ENCODE measurements at regions not wholly inside any gene's neighbourhood (a gene's known extent, or its start where the extent isn't known, plus 50 kb on each side); places are given as distances from the start of the nearest gene placed in this dataset.
A peak's percentile ranks its signal among the peaks of the same experiment; 100 is the strongest.
"Not testable (repeated sequence)": the region's sequence is repeated elsewhere in the genome, so short reads cannot be mapped to it uniquely, and the experiment has no call there.

DNA sequence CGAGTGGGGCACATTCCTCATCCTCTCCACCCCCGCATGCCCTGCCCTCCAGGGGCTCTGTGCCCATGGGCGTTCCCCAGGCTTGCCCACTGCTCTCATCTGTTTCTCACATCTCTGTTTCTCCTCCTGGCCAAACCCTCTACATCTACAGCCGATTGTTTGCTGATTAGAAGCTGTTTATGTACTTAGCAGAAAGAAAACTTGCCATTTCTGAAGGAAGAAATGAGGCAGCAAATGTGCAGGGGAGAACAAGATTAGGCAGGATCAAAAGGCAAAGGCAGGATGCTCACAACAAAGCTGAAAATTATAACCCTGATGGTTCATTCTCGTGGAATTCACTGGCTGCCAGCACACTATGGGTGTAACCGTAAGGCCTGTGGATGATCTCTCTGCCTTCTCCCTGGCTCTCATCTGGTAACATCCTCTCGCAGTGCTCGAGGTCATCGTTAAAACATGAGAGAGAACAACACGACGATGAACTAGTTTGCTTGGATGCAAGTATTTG, 111.6 kb upstream of the KLF14 start:
- no peak for DNase-seq (ENCODE audit: low read depth, low spot score)

DNA sequence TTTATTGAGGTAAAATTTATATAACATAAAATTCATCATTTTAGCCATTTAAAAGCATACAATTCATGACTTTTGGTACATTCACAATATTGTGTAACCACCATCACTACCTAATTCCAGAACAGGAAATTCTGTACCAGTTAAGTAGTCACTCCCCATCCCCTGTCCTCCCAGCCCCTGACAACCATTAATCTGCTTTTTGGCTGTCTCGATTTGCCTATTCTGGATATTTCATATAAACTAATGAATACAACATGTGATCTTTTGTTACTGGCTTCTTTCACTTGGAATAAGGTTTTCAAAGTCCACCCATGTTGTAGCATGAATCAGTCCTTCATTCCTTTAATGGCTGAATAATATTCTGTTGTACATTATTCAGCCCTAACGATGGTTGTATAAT, 115.6 kb upstream of the KLF14 start:
- DNase-seq (ENCODE audit: low read depth, low spot score) = no peak

DNA sequence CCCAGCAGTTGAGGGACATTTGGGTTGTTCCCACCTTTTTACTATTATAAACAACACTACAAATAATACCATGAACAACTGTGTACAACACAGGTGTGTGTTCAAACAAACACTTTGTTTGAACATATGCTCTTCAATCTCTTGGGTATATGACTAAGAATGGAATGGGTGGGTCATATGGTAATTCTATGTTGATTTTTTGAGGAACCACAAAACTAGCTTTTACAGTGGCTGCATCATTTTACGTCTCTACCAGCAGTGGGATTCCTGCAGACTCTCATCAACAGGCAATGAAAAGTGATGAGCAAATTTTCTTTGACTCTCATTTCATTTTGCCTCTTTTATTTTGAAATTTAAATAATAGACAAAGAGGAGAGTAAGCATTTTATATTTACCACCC, 116.9 kb upstream of the KLF14 start:
- DNase-seq (ENCODE audit: low read depth, low spot score) = no peak

DNA sequence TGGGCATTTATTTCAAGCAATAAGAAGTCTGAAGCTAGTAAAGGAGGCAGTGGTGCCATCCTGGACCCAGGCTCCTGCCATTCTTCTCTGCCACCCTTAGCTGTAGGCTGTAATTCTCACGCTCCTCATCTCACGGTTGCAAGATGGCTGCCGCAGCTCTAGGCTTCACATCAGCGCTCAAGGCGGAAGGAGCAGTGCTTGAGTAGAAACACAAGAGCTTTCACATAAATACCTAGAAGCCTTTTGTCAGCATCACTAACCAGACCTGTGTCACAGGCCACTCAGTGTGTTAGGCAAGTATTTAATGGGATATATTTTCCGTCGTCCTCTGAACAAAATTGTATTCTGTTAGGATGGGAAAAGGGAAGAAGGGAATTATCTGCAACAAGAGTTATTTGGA, 118.9 kb upstream of the KLF14 start:
- no peak for DNase-seq (ENCODE audit: low read depth, low spot score)

DNA sequence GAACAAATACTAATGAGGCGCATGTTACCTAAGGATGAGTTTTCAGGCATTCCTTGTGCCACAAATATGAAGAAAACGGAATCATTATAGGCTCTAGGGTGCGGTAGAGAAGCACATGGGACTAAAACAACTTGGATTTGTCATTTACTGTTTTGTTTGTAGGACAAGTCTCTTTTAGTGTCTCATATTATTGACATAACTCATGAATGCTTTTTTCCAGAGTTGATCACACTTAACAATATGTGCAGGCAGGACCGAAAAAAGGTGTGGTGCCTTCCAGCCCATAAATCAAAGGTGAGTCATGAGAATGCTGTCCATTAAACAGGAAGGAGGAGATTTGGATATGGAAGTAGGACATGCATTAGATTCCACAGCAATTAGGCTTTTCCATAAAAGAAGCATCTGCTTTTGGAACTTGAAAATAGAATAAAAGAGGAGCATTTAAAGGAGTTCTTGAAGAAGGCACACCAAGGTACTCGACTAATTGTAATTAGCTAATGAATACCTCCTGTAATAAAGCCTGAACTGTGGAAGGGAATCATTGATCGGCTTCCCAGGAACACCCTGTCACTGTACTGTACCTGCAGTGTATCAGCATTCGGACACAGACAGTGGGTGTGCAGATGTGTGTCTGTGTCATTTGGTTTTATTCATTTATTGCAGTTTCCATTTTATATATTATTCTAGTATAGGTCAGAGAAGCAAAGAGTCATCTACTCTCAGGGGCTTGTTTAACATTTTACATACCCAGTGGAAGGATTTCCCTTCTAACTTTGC, 119.7 kb upstream of the KLF14 start:
- no peak for DNase-seq (ENCODE audit: low read depth, low spot score)

DNA sequence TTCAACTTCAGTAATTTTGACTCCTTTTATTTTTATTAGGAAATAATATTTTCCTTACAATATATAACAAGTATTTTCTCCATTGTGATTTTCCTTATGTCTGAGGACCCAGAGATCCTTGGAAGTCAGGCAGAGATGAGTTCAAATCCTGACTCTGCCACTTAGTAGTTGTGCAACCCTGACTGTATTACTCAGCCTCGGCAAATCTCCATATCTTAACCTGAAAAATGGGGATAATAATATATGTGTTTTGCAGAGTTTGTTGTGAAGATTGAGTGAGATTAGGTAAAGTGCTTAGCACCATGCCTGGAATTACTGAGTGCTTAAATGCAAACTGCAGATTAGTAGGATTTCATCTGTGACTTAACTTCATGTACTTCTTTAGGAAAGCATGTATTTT, 120.5 kb upstream of the KLF14 start:
- DNase-seq (ENCODE audit: low read depth, low spot score) = no peak

DNA sequence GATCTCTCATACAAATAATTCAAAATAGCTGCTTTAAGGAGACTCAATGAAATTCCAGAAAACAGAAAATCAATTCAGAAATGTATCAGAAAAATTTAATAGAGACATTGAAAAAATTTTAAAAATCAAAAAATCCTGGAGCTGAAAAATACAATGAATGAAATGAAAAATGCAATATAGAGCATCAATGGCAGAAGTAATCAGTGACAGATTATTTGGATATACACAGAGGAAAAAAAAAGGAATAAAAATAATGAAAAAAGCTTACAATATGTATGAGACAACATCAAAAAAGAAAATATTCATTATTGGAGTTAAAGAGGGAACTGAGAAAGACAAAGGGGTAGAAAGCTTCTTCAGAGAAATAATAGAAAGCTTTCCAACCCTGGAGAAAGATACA, 122.9 kb upstream of the KLF14 start:
- DNase-seq (ENCODE audit: low read depth, low spot score) = no peak

DNA sequence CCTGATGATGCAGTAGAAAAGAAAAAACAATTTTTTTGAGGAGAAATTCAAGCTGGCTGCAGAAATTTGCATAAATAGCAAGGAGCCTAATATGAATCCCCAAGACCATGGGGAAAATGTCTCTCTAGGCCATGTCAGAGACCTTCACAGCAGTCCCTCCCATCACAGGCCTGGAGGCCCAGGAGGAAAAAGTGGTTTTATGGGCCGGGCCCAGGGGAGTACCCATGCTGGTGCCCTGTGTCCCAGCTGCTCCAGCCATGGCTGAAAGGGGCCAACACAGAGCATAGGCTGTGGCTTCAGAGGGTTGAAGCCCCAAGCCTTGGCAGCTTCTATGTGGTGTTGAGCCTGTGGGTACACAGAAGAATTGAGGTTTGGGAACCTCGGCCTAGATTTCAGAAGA, 126.8 kb upstream of the KLF14 start:
- DNase-seq (ENCODE audit: low read depth, low spot score) = not testable (repeated sequence)

DNA sequence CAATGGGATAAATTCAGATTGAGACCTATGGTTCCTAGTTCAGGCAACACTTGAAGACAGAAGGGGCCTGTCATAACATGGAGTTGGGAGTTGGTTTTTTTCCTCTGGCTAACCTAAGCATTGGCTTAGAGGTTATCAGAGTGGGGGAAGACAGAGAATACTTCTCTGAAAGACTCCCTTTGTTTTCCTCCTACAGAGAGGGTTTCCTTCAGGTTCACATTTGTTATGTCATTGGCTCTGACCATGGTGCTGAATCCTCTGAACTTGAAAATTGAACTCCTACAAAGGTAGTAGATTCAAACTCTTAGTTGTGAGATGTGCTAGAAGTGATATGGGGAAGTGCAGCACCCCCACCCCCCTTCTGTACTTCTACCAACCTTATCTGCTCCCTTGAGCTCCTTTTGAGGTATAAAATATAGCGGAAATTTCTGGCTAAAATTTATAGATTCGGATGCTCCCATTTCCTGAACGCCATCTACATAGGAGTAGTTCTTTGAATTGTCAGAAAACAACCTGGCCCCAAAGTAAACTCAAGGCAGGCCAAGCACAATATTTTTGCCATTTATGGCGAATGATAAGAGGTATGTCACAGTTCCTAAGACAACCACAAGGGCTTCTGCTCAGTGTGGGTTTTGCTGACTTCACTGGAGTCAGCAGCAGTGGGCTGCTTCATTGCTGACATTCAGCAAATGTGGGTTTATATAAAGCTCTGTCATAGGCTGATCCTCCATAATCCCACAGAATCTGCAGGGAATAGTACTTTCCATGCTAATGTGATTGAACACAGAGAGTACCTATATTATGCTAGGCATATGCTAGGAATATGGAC, 131.6 kb upstream of the KLF14 start:
- DNase-seq (ENCODE audit: low read depth, low spot score) = peak; percentile 30

DNA sequence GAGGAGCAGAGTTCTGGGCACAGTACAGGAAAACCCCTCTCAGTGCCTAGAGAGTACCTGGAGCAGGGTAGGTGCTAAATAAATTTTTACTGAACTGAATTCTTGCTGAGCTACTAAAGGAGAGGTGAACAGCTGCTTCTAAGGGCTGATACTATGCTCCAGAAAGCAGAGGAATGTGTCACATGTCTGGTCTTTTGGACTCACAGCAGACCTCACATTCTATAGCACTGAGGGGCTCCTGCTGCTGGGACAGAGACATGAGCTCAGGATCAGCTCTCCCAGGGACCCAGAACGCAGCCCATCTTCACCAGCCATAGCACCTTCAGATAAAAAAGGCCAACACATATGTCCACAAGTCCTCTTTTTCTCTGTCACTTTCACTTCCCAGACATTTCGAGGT, 133.0 kb upstream of the KLF14 start:
- no peak for DNase-seq (ENCODE audit: low read depth, low spot score)

DNA sequence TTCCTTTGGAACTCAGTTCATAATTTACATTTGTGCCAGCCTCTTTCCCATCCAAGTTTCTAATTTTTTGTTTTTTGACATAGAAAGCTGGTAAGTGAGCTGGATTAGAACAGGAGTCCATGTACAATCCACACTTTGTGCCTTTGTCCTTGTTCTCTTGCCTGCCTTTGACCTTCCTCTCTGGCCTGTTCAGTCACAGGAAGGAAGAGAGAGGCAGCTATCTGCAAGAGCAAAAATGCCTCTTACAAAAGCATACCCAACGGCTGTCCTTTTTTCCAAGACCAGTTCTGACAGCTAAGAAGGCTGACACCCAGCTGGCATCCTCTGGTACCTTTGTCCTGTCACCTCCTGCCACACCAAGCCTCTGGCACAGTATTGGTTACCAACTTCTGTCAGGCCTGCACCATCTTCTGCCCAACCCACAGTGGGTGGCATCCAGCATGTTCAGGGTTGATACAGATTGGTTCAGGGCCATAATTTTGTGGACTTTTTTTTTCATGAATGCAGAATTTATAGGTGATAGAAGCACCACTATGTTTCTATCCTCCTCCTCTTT, 133.7 kb upstream of the KLF14 start:
- no peak for DNase-seq (ENCODE audit: low read depth, low spot score)

DNA sequence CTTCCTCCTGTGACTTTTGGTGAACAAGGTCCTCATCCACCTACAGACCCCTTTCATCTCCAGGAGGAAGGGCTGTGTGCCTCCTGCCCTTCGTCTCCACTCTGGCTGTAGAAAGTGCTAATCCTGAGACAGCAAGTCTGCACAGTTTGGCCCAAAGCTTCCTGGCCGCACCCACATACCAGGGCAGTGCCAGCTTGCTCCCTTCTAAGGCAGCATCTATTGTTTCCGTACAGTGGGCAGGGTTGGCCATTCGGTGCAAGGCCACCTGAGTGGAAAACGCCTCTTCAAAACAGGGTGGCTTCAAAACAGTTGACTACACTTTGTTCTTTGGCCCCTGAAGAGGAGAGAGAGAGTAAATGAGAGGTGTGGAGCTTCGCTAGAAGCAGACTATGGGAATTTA, 134.1 kb upstream of the KLF14 start:
- no peak for DNase-seq (ENCODE audit: low read depth, low spot score)

DNA sequence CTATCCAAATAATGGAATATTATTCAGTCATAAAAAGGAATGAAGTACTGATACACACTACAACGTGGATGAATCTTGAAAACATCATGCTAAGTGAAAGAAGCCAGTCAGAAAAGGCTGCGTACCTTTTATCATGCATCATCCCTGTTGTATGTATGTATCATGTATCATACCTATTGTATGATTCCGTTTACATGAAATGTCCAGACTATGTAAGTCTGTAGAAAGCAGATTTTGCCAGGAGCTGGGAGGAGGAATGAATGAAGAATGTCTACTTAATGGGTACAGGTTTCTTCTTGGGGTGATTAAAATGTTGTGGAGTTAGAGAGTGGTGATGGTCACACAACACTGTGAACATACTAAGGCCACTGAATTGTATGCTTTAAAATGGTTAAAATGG, 135.9 kb upstream of the KLF14 start:
- no peak for DNase-seq (ENCODE audit: low read depth, low spot score)

DNA sequence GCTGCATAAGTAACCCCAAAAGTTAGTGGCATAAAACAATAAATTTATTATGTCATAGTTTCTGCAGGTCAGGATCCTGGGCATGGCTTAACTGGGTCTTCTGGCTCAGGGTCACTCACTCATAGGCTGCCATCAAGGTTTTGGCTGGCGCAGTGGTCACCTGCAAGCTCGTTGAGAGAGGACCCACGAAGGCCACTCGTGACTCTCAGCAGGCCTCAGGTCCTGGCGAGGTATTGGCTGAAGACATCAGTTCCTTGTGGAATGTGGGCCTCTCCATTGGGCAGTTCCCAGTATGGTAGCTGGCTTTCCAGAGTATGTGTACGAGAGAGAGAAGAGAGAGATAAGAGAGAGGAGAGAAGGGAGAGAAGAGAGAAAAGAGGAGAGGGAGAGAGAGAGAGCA, 138.3 kb upstream of the KLF14 start:
- no peak for DNase-seq (ENCODE audit: low read depth, low spot score)

DNA sequence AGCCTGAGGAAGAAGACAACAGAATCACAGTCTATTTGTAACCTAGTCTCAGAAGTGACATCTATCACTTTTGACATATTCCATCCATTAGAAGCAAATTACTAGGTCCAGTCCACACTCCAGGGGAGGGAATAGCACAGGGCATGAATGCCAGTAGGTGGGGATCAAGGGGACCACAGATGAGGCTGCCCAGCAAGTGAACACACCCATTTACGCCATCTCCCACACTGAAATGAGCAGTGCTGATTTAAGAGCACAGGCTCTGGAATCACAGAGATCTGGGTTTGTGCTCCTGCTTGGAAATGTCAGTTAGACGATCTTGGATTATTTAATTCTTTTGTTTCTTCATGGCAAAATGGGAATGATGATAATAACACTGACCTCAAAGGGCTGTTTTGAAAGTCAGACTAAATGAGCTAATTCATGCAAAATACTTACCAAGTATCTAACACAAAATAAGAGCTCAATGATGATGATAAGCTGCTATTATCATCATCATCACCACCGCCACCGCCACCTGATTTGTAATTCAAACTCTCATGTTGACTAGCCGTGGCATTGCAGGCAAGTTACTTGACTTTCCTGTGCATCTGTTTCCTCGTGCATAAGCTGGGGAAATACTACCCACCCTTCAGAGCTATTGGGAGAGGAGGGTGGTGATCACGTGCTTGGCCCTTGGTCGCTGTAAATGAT, 138.9 kb upstream of the KLF14 start:
- no peak for DNase-seq (ENCODE audit: low read depth, low spot score)

DNA sequence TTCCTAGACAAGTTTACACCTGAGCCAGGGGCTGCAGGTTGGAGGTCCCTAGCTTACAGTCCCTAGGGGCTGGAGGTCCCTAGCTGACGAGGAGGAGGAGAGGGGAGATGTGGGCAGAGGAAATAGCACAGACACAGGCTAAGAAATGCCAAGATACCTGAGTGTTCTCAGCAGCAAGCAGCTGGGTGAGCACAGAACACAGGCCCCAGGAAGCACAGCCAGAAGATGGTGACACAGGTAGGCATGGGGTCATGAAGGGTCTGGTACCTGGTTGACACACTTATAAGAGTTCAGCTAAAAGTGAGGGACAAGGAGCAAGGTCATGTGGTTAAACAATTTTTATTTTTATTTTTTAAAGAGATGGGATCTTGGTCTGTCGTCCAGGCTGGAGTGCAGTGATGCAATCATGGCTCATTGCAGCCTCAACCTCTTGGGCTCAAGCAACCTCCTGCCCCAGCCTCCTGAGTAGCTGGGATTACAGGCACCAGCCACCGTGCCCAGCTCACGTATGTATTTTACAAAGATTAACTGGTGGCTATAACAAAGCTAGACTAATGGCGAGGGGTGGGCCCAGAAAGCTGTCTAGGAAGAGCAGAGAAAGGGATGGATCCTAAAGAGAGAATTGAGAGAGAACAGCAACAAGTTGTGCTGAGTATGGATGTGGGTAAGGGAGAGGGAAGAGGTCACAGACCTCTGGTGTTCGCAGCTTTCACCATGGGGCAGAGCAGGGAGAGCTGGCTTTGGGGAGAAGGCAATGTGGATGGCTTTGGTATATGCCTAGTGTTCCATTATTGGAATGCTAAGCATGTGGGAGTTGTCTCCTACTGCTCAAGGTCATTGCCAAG, 140.3 kb upstream of the KLF14 start:
- no peak for DNase-seq (ENCODE audit: low read depth, low spot score)

DNA sequence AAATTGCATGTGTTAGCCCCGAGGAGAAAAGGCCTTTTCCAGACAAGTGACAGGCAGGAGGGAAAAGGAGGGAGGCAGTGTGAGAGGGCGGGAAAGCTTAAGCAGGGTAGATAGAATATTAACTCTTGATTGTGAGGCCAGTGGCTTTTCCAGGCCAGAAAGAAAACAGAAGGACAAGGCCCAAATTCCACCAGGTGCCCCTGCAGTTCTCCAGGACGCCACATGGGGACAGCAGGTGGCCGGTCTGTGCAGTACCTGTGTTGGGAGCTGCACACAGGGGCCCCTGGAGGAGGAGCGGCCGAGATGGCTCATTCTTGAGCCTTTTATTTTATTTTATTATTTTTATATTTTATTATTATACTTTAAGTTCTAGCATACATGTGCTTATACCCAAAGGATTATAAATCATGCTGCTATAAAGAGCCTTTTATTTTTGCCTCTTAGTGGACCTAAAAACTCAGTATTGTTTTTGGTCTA, 141.3 kb upstream of the KLF14 start:
- DNase-seq (ENCODE audit: low read depth, low spot score) = no peak

DNA sequence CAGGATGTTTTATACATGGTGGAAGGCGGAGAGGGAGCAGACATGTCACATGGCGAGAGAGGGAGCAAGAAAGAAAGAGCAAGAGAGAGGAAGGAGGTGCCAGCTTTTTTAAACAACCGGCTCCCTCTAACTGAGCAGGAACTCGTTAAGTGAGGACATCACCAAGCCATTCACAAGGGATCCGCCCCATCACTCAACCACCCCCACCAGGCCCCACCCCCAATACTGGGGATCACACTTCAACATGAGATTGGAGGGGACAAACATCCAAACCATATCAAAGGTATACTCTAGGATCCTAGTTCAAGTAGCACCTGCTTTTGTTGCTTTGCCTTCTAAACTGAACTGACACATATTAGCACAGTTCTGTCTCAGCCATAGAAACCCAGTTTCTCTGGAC, 141.9 kb upstream of the KLF14 start:
- DNase-seq (ENCODE audit: low read depth, low spot score) = no peak

DNA sequence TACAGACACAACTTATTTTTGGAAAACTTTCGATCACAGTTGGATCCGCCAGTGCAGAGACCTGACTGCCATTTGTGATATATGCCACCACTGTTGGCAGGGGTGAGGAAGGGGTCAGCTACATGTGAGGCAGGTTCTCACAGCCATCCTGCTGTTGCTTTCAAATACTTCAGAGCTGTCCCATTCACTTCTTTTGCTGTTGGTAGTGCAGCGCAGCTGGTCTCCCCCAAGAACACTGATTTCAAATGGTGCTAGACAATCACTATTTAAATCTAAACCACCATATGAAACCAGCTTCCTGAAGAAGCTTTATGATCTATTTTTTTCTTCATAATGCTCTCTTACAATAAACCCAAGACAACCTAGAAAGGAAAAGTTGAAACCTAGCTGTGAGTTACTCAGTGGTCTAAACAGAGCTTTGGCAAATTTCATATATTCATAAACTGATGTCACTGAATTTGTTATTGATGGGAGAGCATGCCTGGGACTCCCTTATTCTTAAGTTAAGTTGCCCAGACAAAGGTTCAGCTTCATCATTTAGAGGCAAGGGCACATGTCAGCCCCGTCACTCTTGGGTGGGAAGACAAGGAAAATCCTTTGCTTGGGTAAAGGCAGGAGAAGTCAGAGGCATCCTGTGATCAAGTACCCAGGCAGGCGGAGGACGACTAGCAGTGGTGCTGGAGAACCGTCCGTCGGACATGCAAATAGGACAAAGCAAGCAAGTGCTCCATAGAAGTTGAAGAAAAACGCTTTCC, 143.4 kb upstream of the KLF14 start:
- DNase-seq (ENCODE audit: low read depth, low spot score) = no peak

DNA sequence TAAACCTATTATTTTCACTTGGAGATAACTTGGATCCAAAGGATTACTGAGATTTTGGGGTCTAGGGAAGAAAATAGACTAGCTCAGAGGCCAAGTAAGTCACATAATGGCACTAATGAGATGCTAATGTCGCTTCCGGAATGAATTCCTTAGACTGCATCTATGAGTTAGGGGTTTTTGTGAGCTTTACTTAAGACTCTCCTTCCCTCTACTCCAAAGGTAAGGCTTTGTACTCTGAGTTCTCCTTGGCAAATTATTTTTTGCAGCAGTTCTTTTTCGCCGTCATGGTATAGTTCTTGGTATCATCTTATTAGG, 143.9 kb upstream of the KLF14 start:
- DNase-seq (ENCODE audit: low read depth, low spot score) = no peak

Measured in iPS DF 19.7 (cell line).